ENCODE measurements at regions not wholly inside any gene's neighbourhood (a gene's known extent, or its start where the extent isn't known, plus 50 kb on each side); places are given as distances from the start of the nearest gene placed in this dataset.
"Not testable (repeated sequence)": the region's sequence is repeated elsewhere in the genome, so short reads cannot be mapped to it uniquely, and the experiment has no call there.

GRCh38 chr2:114238910-114239559 is 203.4 kb upstream of the DPP10 start:
- DNase-seq (ENCODE audit: low read depth in 2 of 3, low spot score in 2 of 3) = no peak

- no peak for DNase-seq (ENCODE audit: low read depth in 2 of 3, low spot score in 2 of 3)
Observed at GRCh38 chr2:114248648-114249047, 193.8 kb upstream of the DPP10 start.

DNA sequence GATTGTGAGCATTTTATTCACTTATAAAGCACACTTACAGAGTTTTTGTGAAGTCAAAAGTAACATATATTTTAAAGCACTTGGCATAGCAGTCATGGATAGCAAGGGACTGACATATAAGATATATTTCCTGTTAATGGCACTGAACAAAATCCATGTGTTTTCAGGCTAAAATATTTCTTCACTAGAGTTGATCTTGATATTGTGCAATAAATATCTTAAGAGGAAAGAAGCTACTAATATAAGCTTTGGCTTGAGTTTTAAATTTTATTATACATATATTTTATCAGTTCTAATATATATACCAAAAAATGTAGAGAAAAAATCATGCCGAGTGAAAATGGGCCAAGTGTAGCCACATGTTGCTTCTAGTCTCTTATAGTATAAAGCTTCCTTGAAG is 189.7 kb upstream of the DPP10 start:
- no peak for DNase-seq (ENCODE audit: low read depth in 2 of 3, low spot score in 2 of 3)

DNA sequence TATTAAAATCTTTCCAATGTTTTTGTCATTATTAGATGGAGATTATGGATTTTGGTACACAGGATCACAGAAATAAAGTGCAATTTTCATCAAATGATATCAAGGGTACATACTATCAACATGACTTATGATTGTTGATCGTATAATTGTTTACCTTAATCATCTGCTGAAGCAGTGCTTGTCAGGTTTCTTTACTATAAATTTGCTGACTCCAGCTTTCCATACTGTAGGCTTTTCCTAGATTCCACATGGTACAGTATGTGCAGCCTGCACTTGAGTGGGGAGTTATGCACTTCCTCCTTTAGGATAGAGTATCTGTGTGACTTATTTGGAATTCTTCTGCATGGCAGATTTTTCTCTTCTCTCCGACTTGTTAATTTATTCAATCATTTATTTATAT is 187.6 kb upstream of the DPP10 start:
- no peak for DNase-seq (ENCODE audit: low read depth in 2 of 3, low spot score in 2 of 3)

DNA sequence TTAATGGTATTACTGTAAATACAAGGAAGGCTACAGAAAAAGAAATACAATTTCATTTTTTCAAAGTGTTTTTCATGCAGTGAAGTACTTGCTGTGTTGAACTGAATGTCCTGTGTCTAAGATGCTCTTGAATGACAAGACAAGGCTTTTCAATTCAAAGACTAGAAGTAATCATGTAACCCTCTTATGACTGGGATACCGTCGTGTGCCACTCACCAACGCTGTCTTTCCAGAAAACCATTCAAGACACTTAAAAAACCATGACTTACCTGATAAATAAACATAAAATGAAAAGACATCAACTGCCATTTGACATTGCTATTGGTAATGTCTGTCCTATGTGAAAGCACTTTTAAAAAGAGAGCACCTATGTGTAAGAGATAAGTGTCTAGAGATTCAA is 183.1 kb upstream of the DPP10 start:
- DNase-seq (ENCODE audit: low read depth in 2 of 3, low spot score in 2 of 3) = no peak

DNA sequence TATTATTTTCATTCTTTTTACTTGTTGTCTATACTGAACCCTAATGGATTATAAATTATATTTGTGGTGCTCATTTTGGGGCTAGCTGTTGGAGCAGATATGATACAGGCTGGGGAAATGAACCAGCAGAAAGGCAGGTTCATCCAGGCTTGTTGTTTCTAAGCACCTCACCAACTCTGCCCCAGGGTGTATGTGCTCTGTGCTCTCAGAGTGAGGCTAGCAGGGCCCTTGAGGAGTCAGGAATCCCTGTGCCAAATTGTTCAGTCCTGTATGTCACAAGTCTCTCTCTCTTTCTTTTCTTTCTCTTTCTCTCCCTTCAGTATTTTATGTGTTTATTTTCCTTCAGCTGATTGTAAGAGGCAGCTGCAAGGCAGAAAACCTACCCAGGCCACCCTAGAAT is 181.1 kb upstream of the DPP10 start:
- no peak for DNase-seq (ENCODE audit: low read depth in 2 of 3, low spot score in 2 of 3)

GRCh38 chr2:114265261-114265660 is 177.2 kb upstream of the DPP10 start:
- no peak for DNase-seq (ENCODE audit: low read depth in 2 of 3, low spot score in 2 of 3)

DNA sequence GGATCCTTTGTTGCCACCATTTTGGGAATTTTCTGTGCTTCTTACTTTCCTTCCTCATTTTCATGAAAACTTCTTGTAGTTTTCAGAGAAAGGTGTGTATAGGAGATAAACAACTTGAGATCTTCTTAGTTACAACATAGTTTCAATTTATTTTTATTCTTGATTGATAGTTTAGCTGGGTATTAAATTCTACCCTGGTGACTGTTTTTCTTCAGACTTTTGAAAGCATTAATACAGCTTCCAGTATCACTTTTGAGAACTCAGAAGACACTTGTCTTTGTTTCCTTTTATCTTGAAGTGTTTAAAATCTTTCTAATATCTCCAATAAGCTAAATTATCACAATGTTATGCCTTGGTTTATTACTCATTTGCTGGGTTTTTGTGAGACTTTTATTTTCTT is 167.5 kb upstream of the DPP10 start:
- no peak for DNase-seq (ENCODE audit: low read depth in 2 of 3, low spot score in 2 of 3)

DNA sequence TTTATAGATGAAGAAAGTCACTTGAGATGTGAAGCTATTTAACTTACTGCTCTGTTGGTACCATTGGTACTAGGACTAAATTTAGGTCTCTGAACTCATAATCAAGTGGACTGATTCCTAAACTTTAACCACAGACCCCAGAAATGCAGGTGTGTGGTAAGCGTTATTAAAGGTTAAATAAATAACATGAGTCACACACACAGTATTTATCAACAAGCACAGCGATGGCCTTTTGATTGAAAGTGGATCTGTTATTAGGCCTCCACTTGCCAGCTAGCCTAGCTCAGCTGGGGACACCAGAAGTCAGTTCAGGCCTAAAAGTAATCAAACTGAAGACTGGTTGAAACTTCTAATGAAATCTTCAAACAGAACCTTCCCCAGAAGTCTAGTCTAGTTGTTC is 161.3 kb upstream of the DPP10 start:
- no peak for DNase-seq (ENCODE audit: low read depth in 2 of 3, low spot score in 2 of 3)

DNA sequence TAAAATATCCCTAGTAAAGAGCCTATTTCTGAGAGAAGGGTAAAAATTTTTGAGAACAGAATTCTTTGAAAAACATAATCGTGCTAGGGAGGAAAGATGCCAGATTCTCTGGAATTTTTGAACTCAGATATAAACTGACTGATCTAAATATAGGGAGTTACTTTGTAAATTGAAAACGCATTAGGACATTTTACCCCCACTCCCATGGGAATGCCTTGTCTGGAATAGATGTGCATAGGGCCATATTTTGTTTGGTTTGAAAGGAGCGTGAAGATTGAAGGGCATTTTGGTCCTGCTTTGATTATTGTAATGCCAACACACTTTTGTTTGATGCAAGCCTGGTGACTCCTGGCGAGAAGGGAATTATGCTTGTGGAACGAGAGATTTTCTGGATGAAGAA is 158.7 kb upstream of the DPP10 start:
- no peak for DNase-seq (ENCODE audit: low read depth in 2 of 3, low spot score in 2 of 3)

DNA sequence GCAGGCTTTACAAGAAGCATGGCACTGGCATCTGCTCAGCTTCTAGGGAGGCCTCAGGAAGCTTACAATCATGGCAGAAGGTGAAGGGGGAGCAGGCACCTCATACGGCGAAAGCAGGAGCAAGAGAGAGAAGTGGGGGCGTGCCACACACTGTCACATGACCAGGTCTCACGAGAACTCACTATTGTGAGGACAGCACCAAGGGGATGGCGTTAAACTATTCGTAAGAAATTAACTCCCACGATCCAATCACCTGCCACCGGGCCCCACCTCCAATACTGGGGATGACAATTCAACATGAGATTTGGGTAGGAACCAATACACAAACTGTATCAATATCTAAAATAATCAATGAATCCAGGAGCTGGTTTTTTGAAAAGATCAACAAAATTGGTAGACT is 156.0 kb upstream of the DPP10 start:
- DNase-seq (ENCODE audit: low read depth in 2 of 3, low spot score in 2 of 3) = no peak

- DNase-seq (ENCODE audit: low read depth in 2 of 3, low spot score in 2 of 3) = no peak
Observed at GRCh38 chr2:114293355-114293754, 149.1 kb upstream of the DPP10 start.

DNA sequence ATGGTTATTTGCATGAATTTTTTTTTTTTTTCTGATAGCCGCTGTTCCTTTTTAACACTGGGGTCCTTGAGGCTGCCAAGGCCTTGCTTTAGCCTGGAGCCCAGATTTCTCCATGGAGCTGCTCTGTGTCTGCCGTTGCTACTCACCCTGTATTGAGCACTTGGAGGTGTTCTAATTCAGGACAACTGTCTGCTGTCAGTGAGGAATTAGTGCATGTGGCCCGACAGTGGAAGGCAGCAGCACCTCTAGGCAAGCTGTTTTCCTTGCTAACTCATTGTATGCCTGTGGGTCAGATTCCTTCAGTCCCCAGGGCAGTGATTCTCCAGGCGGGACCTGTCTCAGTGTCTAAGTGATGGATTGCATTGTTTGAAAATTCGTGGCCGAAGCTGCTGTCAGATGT is 147.7 kb upstream of the DPP10 start:
- DNase-seq (ENCODE audit: low read depth in 2 of 3, low spot score in 2 of 3) = no peak

DNA sequence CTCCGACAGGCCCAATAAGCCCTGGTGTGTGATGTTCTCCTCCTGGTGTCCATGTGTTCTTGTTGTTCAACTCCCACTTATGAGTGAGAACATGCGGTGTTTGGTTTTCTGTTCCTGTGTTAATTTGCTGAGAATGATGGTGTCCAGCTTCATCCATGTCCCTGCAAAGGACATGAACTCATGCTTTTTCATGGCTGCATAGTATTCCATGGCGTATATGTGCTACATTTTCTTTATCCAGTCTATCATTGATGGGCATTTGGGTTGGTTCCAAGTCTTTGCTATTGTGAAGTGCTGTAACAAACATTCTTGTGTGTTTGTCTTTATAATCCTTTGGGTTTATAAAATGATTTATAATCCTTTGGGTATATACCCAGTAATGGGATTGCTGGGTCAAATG is 142.1 kb upstream of the DPP10 start:
- not testable (repeated sequence) for DNase-seq (ENCODE audit: low read depth in 2 of 3, low spot score in 2 of 3)

- no peak for DNase-seq (ENCODE audit: low read depth in 2 of 3, low spot score in 2 of 3)
Observed at GRCh38 chr2:114316532-114317300, 125.7 kb upstream of the DPP10 start.

- no peak for DNase-seq (ENCODE audit: low read depth in 2 of 3, low spot score in 2 of 3)
Observed at GRCh38 chr2:114330594-114330993, 111.8 kb upstream of the DPP10 start.

- DNase-seq (ENCODE audit: low read depth in 2 of 3, low spot score in 2 of 3) = no peak
Observed at GRCh38 chr2:114331934-114332333, 110.5 kb upstream of the DPP10 start.

DNA sequence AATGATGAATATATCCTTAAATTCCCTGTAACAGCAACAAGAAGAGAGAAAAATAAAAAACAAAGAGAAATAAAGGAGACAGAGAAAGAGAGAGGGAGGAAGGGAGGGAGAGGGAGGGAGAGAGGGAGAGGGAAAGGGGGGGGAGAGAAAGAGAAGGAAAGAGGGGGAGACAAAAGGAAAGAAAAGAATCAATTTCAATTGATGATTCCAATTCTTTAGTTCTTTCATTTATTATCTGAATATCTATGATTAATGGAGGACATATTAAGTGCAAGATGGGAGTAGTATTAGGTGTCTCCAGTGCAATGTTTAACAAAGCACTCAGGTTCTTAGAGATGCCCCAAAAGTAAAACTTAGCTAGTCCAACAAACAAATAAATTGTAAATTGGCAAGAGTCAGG is 97.2 kb upstream of the DPP10 start:
- no peak for DNase-seq (ENCODE audit: low read depth in 2 of 3, low spot score in 2 of 3)

DNA sequence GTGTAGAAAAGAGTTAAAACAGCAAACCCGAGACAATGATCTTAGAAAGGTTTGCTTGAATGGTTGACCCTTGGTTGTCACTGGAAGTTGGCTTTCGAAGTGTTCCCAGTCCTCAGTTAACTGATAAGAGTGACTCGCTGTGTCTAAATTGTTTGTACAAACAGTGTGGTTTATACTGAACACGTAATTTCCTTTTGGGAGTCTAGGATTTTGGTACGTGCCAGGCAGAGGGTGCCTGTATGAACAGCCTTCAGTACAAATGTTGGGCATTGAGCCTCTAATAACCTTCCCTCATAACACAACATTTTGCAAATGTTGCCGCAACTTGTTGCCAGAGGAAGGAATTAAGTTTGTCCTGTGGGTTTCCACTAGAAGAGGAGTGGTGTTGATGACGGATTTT is 95.8 kb upstream of the DPP10 start:
- no peak for DNase-seq (ENCODE audit: low read depth in 2 of 3, low spot score in 2 of 3)

GRCh38 chr2:114350186-114350725 is 92.2 kb upstream of the DPP10 start:
- no peak for DNase-seq (ENCODE audit: low read depth in 2 of 3, low spot score in 2 of 3)

DNA sequence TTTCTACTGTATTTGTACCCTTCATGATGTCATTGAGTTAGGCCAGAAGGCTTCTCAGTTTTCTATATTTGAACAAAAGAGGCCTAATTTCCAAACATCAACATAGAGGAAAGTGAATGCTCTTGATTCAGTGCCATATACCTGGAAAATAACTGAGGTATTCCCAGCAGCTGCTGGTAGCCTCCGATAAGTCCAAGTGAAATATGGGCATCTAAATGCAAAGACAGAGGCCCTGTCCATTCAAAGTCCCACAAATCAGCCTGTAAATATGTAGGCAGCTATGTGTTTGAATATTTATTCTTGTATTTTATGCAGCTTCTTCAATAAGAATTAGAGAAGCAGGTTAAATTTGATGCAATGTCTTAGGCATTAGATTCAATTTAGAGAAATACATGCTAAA is 89.5 kb upstream of the DPP10 start:
- no peak for DNase-seq (ENCODE audit: low read depth in 2 of 3, low spot score in 2 of 3)

- no peak for DNase-seq (ENCODE audit: low read depth in 2 of 3, low spot score in 2 of 3)
Observed at GRCh38 chr2:114354199-114354598, 88.2 kb upstream of the DPP10 start.
